ENCODE measurements at regions not wholly inside any gene's neighbourhood (a gene's known extent, or its start where the extent isn't known, plus 50 kb on each side); places are given as distances from the start of the nearest gene placed in this dataset.

DNA sequence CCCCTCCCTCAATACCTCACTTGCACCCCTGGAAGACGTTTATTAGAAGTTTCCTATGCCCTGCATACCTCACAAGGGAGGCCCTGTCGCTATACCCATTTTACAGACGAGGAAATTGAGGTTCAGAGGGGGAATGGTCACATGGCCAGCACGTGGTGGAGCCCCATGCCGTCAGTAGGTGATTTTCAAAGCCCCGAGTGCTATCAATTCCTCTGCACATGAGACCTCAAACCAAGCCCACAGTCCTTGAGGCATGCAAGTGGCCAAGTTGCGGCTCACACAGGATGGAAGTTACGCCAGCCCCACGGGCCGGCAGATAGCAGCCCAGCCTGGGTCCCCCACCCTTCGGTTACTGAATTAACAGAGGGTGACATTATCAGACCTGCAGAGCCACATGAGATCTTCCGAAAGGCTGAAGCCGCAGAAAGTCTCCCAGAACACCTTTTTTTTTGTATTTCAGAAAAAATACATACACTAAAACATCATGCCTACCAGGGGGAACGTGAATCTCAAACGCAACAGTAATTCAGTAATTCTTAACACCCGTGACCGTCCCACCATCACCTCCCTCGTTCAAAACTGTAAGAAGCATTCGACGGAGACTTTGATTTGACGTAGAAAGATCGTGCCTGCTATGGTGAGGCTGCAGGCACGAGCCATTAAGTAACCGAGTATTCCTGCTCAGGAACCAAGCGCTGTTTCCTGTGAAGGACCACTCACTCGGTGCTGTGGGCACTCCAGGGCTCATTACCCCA lies 129.0 kb downstream of the RFLNA start:
- no peak overlapping the region for H3K4me2 ChIP-seq (ENCODE audit: low read length)
- no peaks in the 10 kb centered on the region for H3K79me2 ChIP-seq (ENCODE audit: insufficient read depth, low read depth, low read length)
- no peaks in the 10 kb centered on the region for H3K4me1 ChIP-seq (ENCODE audit: insufficient read depth, low read length, poor library complexity, severe bottlenecking)
- no peak overlapping the region for H3K4me3 ChIP-seq (ENCODE audit: low read depth, low read length, poor library complexity, severe bottlenecking)
- H3K36me3 ChIP-seq (ENCODE audit: insufficient read depth, low read length): peaks cover 26% of the 10 kb centered on the region; the same call in 1 of the 2 replicates
- intact Hi-C loops (cut with micrococcal nuclease; ENCODE audit: unreplicated experiment): no loop called here
- TF ChIP-seq, protein P1, sequence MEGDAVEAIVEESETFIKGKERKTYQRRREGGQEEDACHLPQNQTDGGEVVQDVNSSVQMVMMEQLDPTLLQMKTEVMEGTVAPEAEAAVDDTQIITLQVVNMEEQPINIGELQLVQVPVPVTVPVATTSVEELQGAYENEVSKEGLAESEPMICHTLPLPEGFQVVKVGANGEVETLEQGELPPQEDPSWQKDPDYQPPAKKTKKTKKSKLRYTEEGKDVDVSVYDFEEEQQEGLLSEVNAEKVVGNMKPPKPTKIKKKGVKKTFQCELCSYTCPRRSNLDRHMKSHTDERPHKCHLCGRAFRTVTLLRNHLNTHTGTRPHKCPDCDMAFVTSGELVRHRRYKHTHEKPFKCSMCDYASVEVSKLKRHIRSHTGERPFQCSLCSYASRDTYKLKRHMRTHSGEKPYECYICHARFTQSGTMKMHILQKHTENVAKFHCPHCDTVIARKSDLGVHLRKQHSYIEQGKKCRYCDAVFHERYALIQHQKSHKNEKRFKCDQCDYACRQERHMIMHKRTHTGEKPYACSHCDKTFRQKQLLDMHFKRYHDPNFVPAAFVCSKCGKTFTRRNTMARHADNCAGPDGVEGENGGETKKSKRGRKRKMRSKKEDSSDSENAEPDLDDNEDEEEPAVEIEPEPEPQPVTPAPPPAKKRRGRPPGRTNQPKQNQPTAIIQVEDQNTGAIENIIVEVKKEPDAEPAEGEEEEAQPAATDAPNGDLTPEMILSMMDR (conservative IDR thresholded peaks at IDR 0.05; ENCODE audit: low read length): no peak
- no peak for TF ChIP-seq EZH2phosphoT487 (IDR thresholded peaks at IDR 0.05; ENCODE audit: borderline replicate concordance, low read depth, low read length)
- ChIA-PET POLR2A (no interaction called here), CTCF (ENCODE audit: unreplicated experiment) (interaction anchor here (0.6 kb wide), 1 partner anchor 35 kb away, joined by 4 read pairs; no protein-coding TSS in a partner anchor)
- no peaks in the 10 kb centered on the region for H3K9me2 ChIP-seq (ENCODE audit: insufficient read depth, low read length)
- no peak overlapping the region for H2AFZ ChIP-seq (ENCODE audit: low read length)
- BruUV-seq (replicated peaks): no TSS peak
- no peak for DNase-seq (ENCODE audit: low spot score)
- H3K9me3 ChIP-seq (ENCODE audit: low read length): no peaks in the 10 kb centered on the region
- H4K20me1 ChIP-seq (ENCODE audit: insufficient read depth, low read length): no peaks in the 10 kb centered on the region
- no peak overlapping the region for H3K27ac ChIP-seq (ENCODE audit: low read depth, low read length, poor library complexity, severe bottlenecking)

DNA sequence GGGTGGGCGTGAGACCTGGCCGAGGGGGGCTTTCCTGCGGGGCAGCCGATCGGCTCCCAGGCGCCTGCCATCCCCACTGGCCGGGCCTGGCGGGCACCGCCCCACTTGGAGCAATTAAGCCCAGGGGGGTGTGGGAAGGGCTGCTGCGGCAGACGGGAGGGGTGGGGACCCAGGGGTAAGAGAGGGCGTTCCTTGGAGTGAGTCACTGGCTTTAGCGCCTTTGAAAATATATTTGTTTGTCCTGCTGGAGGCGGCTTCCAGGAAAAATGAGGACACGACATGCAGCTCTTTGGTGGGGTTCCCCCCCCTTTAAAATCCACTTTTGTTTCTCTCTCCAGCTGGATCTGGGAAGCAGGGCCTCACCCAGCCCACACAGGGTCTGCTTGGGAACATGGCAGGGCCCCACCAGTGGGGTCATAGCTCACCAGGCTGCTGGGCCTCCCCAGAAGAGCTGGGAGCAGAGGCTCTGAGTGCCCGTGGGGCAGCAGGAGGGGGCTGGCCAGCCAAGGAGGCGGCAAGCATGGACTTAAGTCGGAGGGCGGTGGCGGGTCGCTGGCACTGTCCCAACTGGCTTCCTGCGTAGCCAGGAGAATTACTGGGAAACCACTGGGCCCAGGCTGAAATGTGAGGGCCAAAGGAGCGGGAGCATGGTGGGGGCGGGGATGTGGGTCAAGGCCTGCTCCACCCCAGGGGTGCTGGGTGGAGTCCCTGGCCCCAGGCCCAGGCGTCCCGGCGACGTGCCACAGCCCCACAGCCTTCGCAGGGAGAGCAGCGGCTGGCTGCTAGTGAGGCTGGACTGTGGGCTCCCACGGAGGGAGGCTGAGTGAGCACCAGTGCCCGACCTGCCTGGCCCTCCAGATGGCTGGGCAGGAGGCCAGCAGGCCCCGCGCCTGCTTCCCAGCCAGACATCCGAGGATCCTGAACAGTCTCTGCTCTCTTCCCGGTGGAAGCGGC lies 128.0 kb downstream of the RFLNA start:
- intact Hi-C loops (cut with micrococcal nuclease; ENCODE audit: unreplicated experiment): no loop called here
- H3K4me1 ChIP-seq (ENCODE audit: insufficient read depth, low read length, poor library complexity, severe bottlenecking): no peaks in the 10 kb centered on the region
- ChIA-PET CTCF (ENCODE audit: unreplicated experiment) (no interaction called here), POLR2A (no interaction called here)
- no peak overlapping the region for H3K4me2 ChIP-seq (ENCODE audit: low read length)
- TF ChIP-seq, protein P1 (conservative IDR thresholded peaks at IDR 0.05; ENCODE audit: low read length): no peak
- no peak for TF ChIP-seq EZH2phosphoT487 (IDR thresholded peaks at IDR 0.05; ENCODE audit: borderline replicate concordance, low read depth, low read length)
- no peaks in the 10 kb centered on the region for H3K9me2 ChIP-seq (ENCODE audit: insufficient read depth, low read length)
- no peak overlapping the region for H3K4me3 ChIP-seq (ENCODE audit: low read depth, low read length, poor library complexity, severe bottlenecking)
- H3K36me3 ChIP-seq (ENCODE audit: insufficient read depth, low read length): peaks cover 22% of the 10 kb centered on the region; the same call in 1 of the 2 replicates
- no TSS peak for BruUV-seq (replicated peaks)
- no peak overlapping the region for H2AFZ ChIP-seq (ENCODE audit: low read length)
- H4K20me1 ChIP-seq (ENCODE audit: insufficient read depth, low read length): no peaks in the 10 kb centered on the region
- H3K9me3 ChIP-seq (ENCODE audit: low read length): no peaks in the 10 kb centered on the region
- H3K27ac ChIP-seq (ENCODE audit: low read depth, low read length, poor library complexity, severe bottlenecking): no peak overlapping the region
- DNase-seq (ENCODE audit: low spot score): no peak
- H3K79me2 ChIP-seq (ENCODE audit: insufficient read depth, low read depth, low read length): no peaks in the 10 kb centered on the region

Measured in OCI-LY7 (cell line).